ENCODE measurements at regions not wholly inside any gene's neighbourhood (a gene's known extent, or its start where the extent isn't known, plus 50 kb on each side); places are given as distances from the start of the nearest gene placed in this dataset.

GRCh38 chr3:76942101-76942500 lies 97.8 kb upstream of the ROBO2 start:
- Mint-ChIP-seq H3K4me3 (no peak overlapping the region), H3K27me3 (ENCODE audit: low read depth in 3 of 3) (no peaks in the 10 kb centered on the region), H3K27ac (no peak overlapping the region)

GRCh38 chr3:76943058-76943457 lies 96.8 kb upstream of the ROBO2 start:
- H3K27ac ChIP-seq (ENCODE audit: low read depth in 1 of 2, low read length in 2 of 2), result no peak overlapping the region
- TF ChIP-seq CTCF (IDR thresholded peaks at IDR 0.05), result no peak
- no peak for DNase-seq

More at GRCh38 chr3:76942101-76942500, 97.8 kb upstream of the ROBO2 start:
- Mint-ChIP-seq H3K36me3 (no peaks in the 10 kb centered on the region), H3K9me3 (peaks cover 0 to 5% (median 2%) of the 10 kb centered on the region in 7 donors), H3K4me1 (no peaks in the 10 kb centered on the region)
- Histone ChIP-seq H3K4me3 (replicated peaks in 1 of 3; ENCODE audit: low read depth in 2 of 3, low read length in 3 of 3) (no peak overlapping the region), H3K36me3 (replicated peaks in 1 of 2; ENCODE audit: control insufficient read depth in 1 of 2, insufficient read depth in 2 of 2, low read length in 2 of 2) (no peaks in the 10 kb centered on the region), H3K79me2 (ENCODE audit: insufficient read depth, low read length) (no peaks in the 10 kb centered on the region), H3K4me1 (ENCODE audit: control insufficient read depth in 1 of 2, insufficient read depth in 2 of 2, low read length in 2 of 2) (no peaks in the 10 kb centered on the region), H3K9ac (ENCODE audit: insufficient read depth, low read length, poor library complexity, severe bottlenecking) (no peak overlapping the region), H3K27ac (ENCODE audit: low read depth in 1 of 2, low read length in 2 of 2) (no peak overlapping the region), H3K9me3 (replicated peaks in 1 of 2; ENCODE audit: control insufficient read depth in 1 of 2, insufficient read depth in 1 of 2, low read length in 2 of 2) (no peaks in the 10 kb centered on the region), H3K27me3 (ENCODE audit: control insufficient read depth in 2 of 2, insufficient read depth in 2 of 2, low read length in 2 of 2) (no peaks in the 10 kb centered on the region), H2AFZ (ENCODE audit: insufficient read depth, low read depth, low read length, poor library complexity, severe bottlenecking) (no peak overlapping the region), H3K4me2 (replicated peaks; ENCODE audit: extremely low read depth, low read length, poor library complexity, severe bottlenecking) (no peak overlapping the region), H4K20me1 (ENCODE audit: insufficient read depth, low read length) (no peaks in the 10 kb centered on the region)
- WGBS (ENCODE audit: insufficient coverage), result no CpG with 5 or more reads among the region's 2 CpGs
- no peak for TF ChIP-seq CTCF (IDR thresholded peaks at IDR 0.05)
- no peak for DNase-seq
- intact Hi-C loops (cut with micrococcal nuclease), result no loop called here

More at GRCh38 chr3:76943058-76943457, 96.8 kb upstream of the ROBO2 start:
- Histone ChIP-seq H3K79me2 (ENCODE audit: insufficient read depth, low read length) (no peaks in the 10 kb centered on the region), H3K4me1 (ENCODE audit: control insufficient read depth in 1 of 2, insufficient read depth in 2 of 2, low read length in 2 of 2) (no peaks in the 10 kb centered on the region), H3K4me3 (replicated peaks in 1 of 3; ENCODE audit: low read depth in 2 of 3, low read length in 3 of 3) (no peak overlapping the region), H3K27me3 (ENCODE audit: control insufficient read depth in 2 of 2, insufficient read depth in 2 of 2, low read length in 2 of 2) (no peaks in the 10 kb centered on the region), H3K4me2 (replicated peaks; ENCODE audit: extremely low read depth, low read length, poor library complexity, severe bottlenecking) (no peak overlapping the region), H3K9me3 (replicated peaks in 1 of 2; ENCODE audit: control insufficient read depth in 1 of 2, insufficient read depth in 1 of 2, low read length in 2 of 2) (no peaks in the 10 kb centered on the region), H2AFZ (ENCODE audit: insufficient read depth, low read depth, low read length, poor library complexity, severe bottlenecking) (no peak overlapping the region), H4K20me1 (ENCODE audit: insufficient read depth, low read length) (no peaks in the 10 kb centered on the region), H3K9ac (ENCODE audit: insufficient read depth, low read length, poor library complexity, severe bottlenecking) (no peak overlapping the region), H3K36me3 (replicated peaks in 1 of 2; ENCODE audit: control insufficient read depth in 1 of 2, insufficient read depth in 2 of 2, low read length in 2 of 2) (no peaks in the 10 kb centered on the region)
- H3K9me3 Mint-ChIP-seq, result peaks cover 0 to 5% (median 2%) of the 10 kb centered on the region in 7 donors
- no peak overlapping the region for H3K27ac Mint-ChIP-seq
- no peaks in the 10 kb centered on the region for H3K27me3 Mint-ChIP-seq (ENCODE audit: low read depth in 3 of 3)
- no peaks in the 10 kb centered on the region for H3K36me3 Mint-ChIP-seq
- no peak overlapping the region for H3K4me3 Mint-ChIP-seq
- H3K4me1 Mint-ChIP-seq, result no peaks in the 10 kb centered on the region
- intact Hi-C loops (cut with micrococcal nuclease), result no loop called here
- no CpG with 5 or more reads among the region's 3 CpGs for WGBS (ENCODE audit: insufficient coverage)
